ENCODE measurements at regions not wholly inside any gene's neighbourhood (a gene's known extent, or its start where the extent isn't known, plus 50 kb on each side); places are given as distances from the start of the nearest gene placed in this dataset.

GRCh38 chr3:174346141-174346540 lies 513.0 kb upstream of the NAALADL2 start:
- H3K27me3 Mint-ChIP-seq (ENCODE audit: insufficient read depth) = no peaks in the 10 kb centered on the region

DNA sequence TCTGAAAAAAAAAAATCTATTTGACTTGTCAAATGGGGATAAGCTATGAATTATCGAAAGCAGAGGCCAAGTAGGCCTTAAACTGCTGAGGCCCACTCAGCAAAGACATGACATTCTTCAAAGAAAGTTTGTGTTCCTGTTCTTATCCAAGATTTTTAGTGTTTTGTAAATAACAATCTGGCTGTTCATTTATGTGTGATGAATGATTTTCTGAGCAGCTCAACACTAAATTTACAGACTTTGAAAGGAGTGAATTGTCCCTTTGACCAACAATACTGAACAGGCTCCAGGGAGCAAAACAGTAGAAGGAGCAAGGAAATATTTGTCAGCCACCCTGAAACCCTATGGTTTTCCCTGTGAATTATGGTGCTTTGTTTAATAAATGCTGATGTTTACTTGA lies 512.6 kb upstream of the NAALADL2 start:
- Mint-ChIP-seq H3K4me3 (no peak overlapping the region), H3K27ac (no peak overlapping the region), H3K9me3 (peaks cover 8% of the 10 kb centered on the region), H3K36me3 (ENCODE audit: low read depth) (peaks cover 16% of the 10 kb centered on the region; the same call in 1 of the 2 replicates), H3K4me1 (ENCODE audit: low read depth) (peaks cover 34% of the 10 kb centered on the region), H3K27me3 (ENCODE audit: insufficient read depth) (no peaks in the 10 kb centered on the region)
- DNase-seq = no peak
- no peak for TF ChIP-seq CTCF (IDR thresholded peaks at IDR 0.05)

More at GRCh38 chr3:174346141-174346540, 513.0 kb upstream of the NAALADL2 start:
- no peak for TF ChIP-seq CTCF (IDR thresholded peaks at IDR 0.05)
- Mint-ChIP-seq H3K4me1 (ENCODE audit: low read depth) (peaks cover 34% of the 10 kb centered on the region), H3K9me3 (peaks cover 8% of the 10 kb centered on the region), H3K4me3 (no peak overlapping the region), H3K27ac (no peak overlapping the region), H3K36me3 (ENCODE audit: low read depth) (peaks cover 12% of the 10 kb centered on the region; the same call in 1 of the 2 replicates)
- no peak for DNase-seq

GRCh38 chr3:174347474-174348138 lies 511.5 kb upstream of the NAALADL2 start:
- TF ChIP-seq CTCF (IDR thresholded peaks at IDR 0.05) = no peak
- Mint-ChIP-seq H3K4me3 (no peak overlapping the region), H3K27ac (no peak overlapping the region), H3K4me1 (ENCODE audit: low read depth) (peaks cover 28% of the 10 kb centered on the region), H3K36me3 (ENCODE audit: low read depth) (peaks cover 20% of the 10 kb centered on the region; the same call in 1 of the 2 replicates), H3K9me3 (peaks cover 8% of the 10 kb centered on the region), H3K27me3 (ENCODE audit: insufficient read depth) (no peaks in the 10 kb centered on the region)
- no peak for DNase-seq

DNA sequence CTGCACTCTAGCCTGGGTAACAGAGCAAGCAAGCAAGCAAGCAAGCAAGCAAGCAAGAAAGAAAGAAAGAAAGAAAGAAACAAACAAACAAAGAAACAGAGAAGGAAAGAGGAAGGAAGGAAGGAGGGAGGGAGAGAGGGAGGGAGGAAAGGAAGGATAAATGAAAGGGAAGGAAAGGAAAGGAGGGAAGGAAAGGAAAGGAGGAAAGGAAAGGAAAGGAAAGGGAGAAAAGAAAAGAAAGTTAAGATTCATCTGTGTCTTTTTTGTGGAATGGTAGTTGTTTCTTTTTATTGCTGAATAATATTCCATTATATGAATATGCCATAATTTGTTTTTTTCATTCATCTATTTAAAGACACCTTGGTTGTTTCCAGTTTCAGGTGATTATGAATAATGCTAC lies 506.9 kb upstream of the NAALADL2 start:
- no peak for TF ChIP-seq CTCF (IDR thresholded peaks at IDR 0.05)
- no peak for DNase-seq
- peaks cover 20% of the 10 kb centered on the region; the same call in 1 of the 2 replicates for H3K36me3 Mint-ChIP-seq (ENCODE audit: low read depth)
- H3K4me1 Mint-ChIP-seq (ENCODE audit: low read depth) = peaks cover 54% of the 10 kb centered on the region
- peaks cover 8% of the 10 kb centered on the region for H3K9me3 Mint-ChIP-seq
- no peak overlapping the region for H3K4me3 Mint-ChIP-seq
- H3K27me3 Mint-ChIP-seq (ENCODE audit: insufficient read depth) = no peaks in the 10 kb centered on the region
- H3K27ac Mint-ChIP-seq = no peak overlapping the region

GRCh38 chr3:174355505-174355904 lies 503.6 kb upstream of the NAALADL2 start:
- peaks cover 39% of the 10 kb centered on the region for H3K4me1 Mint-ChIP-seq (ENCODE audit: low read depth)
- no peaks in the 10 kb centered on the region for H3K9me3 Mint-ChIP-seq
- H3K27ac Mint-ChIP-seq = 0 out of 2 replicates have a peak overlapping the region, but pooled peaks have one; percentile 1
- H3K4me3 Mint-ChIP-seq = no peak overlapping the region
- peaks cover 12% of the 10 kb centered on the region; the same call in 1 of the 2 replicates for H3K36me3 Mint-ChIP-seq (ENCODE audit: low read depth)
- peak; percentile 36 for DNase-seq
- peak; percentile 67 for TF ChIP-seq CTCF (IDR thresholded peaks at IDR 0.05)
- no peaks in the 10 kb centered on the region for H3K27me3 Mint-ChIP-seq (ENCODE audit: insufficient read depth)
